SK-N-SH (cell line): ENCODE measurements at regions not wholly inside any gene's neighbourhood (a gene's known extent, or its start where the extent isn't known, plus 50 kb on each side); places are given as distances from the start of the nearest gene placed in this dataset.

Source experiments
- CTCF ChIA-PET: fragments of 300-600, 350-600 bp; formaldehyde crosslinking; extraction: SDS; loops from one replicate; lab custom pipeline; 2021; lab: Yijun Ruan, JAX
- POLR2A ChIA-PET: fragments of 350-600 bp; sonication (Branson Sonifier 250); formaldehyde crosslinking; extraction: SDS; loops from one replicate; lab custom pipeline; 2020; ENCODE audit warnings: antibody characterized with exemption, inconsistent platforms; lab: Yijun Ruan, JAX
- DNase-seq: peaks from one replicate; pipeline ENCODE4 v3.0.0; 2012
- H2AFZ ChIP-seq: fragments of 200-600 bp; sonication (generic); 2 replicates; pipeline ENCODE4 v1.8.1; 2016; ENCODE audit warnings: antibody characterized with exemption, mild to moderate bottlenecking, low read depth
- H3F3A ChIP-seq: fragments of 200-600 bp; sonication (generic); replicated peaks from 2 replicates; pipeline ENCODE3; 2016; ENCODE audit warnings: antibody characterized with exemption, mild to moderate bottlenecking; ENCODE audit not compliant: insufficient read depth
- H3K27ac ChIP-seq, 2 experiments: fragments of 200-500 bp in 1 of 2; fragments of 200-600 bp in 1 of 2; sonication (Bioruptor generic) in 1 of 2; sonication (generic), shearing (Covaris generic) in 1 of 2; 2 replicates each; pipeline versions ENCODE4 v1.5.1 to v1.6.1; 2014 to 2016; ENCODE audit warnings: low read depth in 2 of 2, inconsistent platforms in 1 of 2, low read length in 1 of 2, mild to moderate bottlenecking in 1 of 2, mixed read lengths in 1 of 2
- H3K27me3 ChIP-seq: fragments of 200-600 bp; sonication (generic), shearing (Covaris generic); 2 replicates; pipeline ENCODE4 v1.6.1; 2016; ENCODE audit warnings: mixed run types; ENCODE audit not compliant: insufficient read depth
- H3K36me3 ChIP-seq, 2 experiments: fragments of 200-500 bp in 1 of 2; fragments of 200-600 bp in 1 of 2; sonication (Bioruptor generic) in 1 of 2; sonication (generic) in 1 of 2; replicated peaks in 1 of 2; 2 replicates each; pipeline versions ENCODE3 to v1.5.1; 2014 to 2016; ENCODE audit warnings: low read length in 1 of 2, mild to moderate bottlenecking in 1 of 2; ENCODE audit not compliant: insufficient read depth in 2 of 2, control insufficient read depth in 1 of 2
- H3K4me1 ChIP-seq, 2 experiments: fragments of 200-500 bp in 1 of 2; fragments of 200-600 bp in 1 of 2; sonication (Bioruptor generic) in 1 of 2; sonication (generic), shearing (Covaris generic) in 1 of 2; 2 replicates each; pipeline versions ENCODE4 v1.5.1 to v1.6.1; 2014 to 2016; ENCODE audit warnings: low read depth in 1 of 2, low read length in 1 of 2, mixed run types in 1 of 2; ENCODE audit not compliant: insufficient read depth in 2 of 2, control insufficient read depth in 1 of 2
- H3K4me2 ChIP-seq: fragments of 200-600 bp; sonication (generic), shearing (Covaris generic); 2 replicates; pipeline ENCODE4 v1.6.1; 2017; ENCODE audit warnings: mixed run types
- H3K4me3 ChIP-seq, 2 experiments: fragments of 200-500 bp in 1 of 2; fragments of 200-600 bp in 1 of 2; sonication (Bioruptor generic) in 1 of 2; sonication (generic), shearing (Covaris generic) in 1 of 2; 2 replicates each; pipeline versions ENCODE4 v1.5.1 to v1.8.1; 2014 to 2016; ENCODE audit warnings: low read depth in 2 of 2, inconsistent platforms in 1 of 2, low read length in 1 of 2, mild to moderate bottlenecking in 1 of 2, mixed read lengths in 1 of 2, moderate library complexity in 1 of 2
- H3K79me2 ChIP-seq: fragments of 200-600 bp; sonication (generic); 2 replicates; pipeline ENCODE4 v1.8.1; 2017; ENCODE audit warnings: mild to moderate bottlenecking; ENCODE audit not compliant: insufficient read depth
- H3K9ac ChIP-seq: fragments of 200-600 bp; sonication (generic); 2 replicates; pipeline ENCODE4 v1.6.1; 2017; ENCODE audit warnings: mixed run types
- H3K9me2 ChIP-seq: fragments of 200-600 bp; sonication (generic); 2 replicates; pipeline ENCODE4 v1.6.1; 2017; ENCODE audit warnings: mixed run types
- H3K9me3 ChIP-seq: fragments of 200-600 bp; sonication (generic); 2 replicates; pipeline ENCODE4 v1.6.1; 2017; ENCODE audit warnings: mixed run types, mild to moderate bottlenecking, moderate library complexity
- H4K20me1 ChIP-seq: fragments of 200-600 bp; sonication (generic); 2 replicates; pipeline ENCODE4 v1.6.1; 2017; ENCODE audit warnings: mild to moderate bottlenecking, mixed run types; ENCODE audit not compliant: insufficient read depth
- ELF1 ChIP-seq: IDR thresholded peaks from 2 replicates; pipeline ENCODE4 v1.4.0; 2012
- EP300 ChIP-seq, 2 experiments: IDR thresholded peaks; 2 replicates each; pipeline versions ENCODE4 v1.4.0 to v1.6.1; 2012; ENCODE audit warnings: borderline replicate concordance in 1 of 2, low read depth in 1 of 2, low read length in 1 of 2
- FOSL2 ChIP-seq: IDR thresholded peaks from 2 replicates; pipeline ENCODE4 v1.4.0; 2012; ENCODE audit warnings: low read depth, mild to moderate bottlenecking, moderate library complexity, borderline replicate concordance
- GABPA ChIP-seq: IDR thresholded peaks from 2 replicates; pipeline ENCODE4 v1.4.0; 2012; ENCODE audit warnings: low read depth, mild to moderate bottlenecking
- MXI1 ChIP-seq: IDR thresholded peaks from 2 replicates; pipeline ENCODE4 v1.6.1; 2012; ENCODE audit warnings: mild to moderate bottlenecking, low read depth, low read length, improper control_type of control experiment
- NFIC ChIP-seq: IDR thresholded peaks from 2 replicates; pipeline ENCODE4 v1.4.0; 2012; ENCODE audit warnings: borderline replicate concordance
- POLR2AphosphoS5 ChIP-seq: IDR thresholded peaks from 2 replicates; pipeline ENCODE4 v1.6.1; 2012; ENCODE audit warnings: low read depth, low read length
- RAD21 ChIP-seq: IDR thresholded peaks from 2 replicates; pipeline ENCODE4 v1.6.1; 2012; ENCODE audit warnings: mild to moderate bottlenecking, low read length
- RXRA ChIP-seq: IDR thresholded peaks from 2 replicates; pipeline ENCODE4 v1.4.0; 2012; ENCODE audit warnings: low read depth, mild to moderate bottlenecking, borderline replicate concordance
- SIN3A ChIP-seq: IDR thresholded peaks from 2 replicates; pipeline ENCODE4 v1.6.1; 2012; ENCODE audit warnings: low read depth, mild to moderate bottlenecking, low read length, moderate library complexity, borderline replicate concordance
- SMC3 ChIP-seq: IDR thresholded peaks from 2 replicates; pipeline ENCODE4 v1.6.1; 2012; ENCODE audit warnings: low read depth, low read length, improper control_type of control experiment
- TEAD4 ChIP-seq: IDR thresholded peaks from 2 replicates; pipeline ENCODE4 v1.4.0; 2012; ENCODE audit warnings: mild to moderate bottlenecking, borderline replicate concordance; ENCODE audit not compliant: insufficient read depth
- YY1 ChIP-seq: IDR thresholded peaks from 2 replicates; pipeline ENCODE4 v1.4.0; 2012; ENCODE audit warnings: low read depth, mild to moderate bottlenecking
- WGBS: methylation state at CpG from one replicate; pipeline ENCODE4 v1.1.6; 2017; ENCODE audit warnings: low lambda C conversion rate; 5-methylcytosine and 5-hydroxymethylcytosine counted together
- TF ChIP-seq, protein P1 (sequence below): fragments of 150-350 bp; IDR thresholded peaks from 2 replicates; pipeline ENCODE4 v1.6.1; 2017; ENCODE audit warnings: antibody characterized with exemption, low read length, low read depth, borderline replicate concordance
- TF ChIP-seq, protein P2 (sequence below): IDR thresholded peaks from 2 replicates; pipeline ENCODE4 v1.4.0; 2012; ENCODE audit warnings: low read depth, borderline replicate concordance
- TF ChIP-seq, protein P3 (sequence below): IDR thresholded peaks from 2 replicates; pipeline ENCODE4 v1.4.0; 2012; ENCODE audit warnings: low read depth
- TF ChIP-seq, protein P4 (sequence below): fragments of 200-600 bp; sonication (generic); IDR thresholded peaks from 2 replicates; pipeline ENCODE4 v1.6.1; 2017; ENCODE audit warnings: antibody characterized with exemption, mild to moderate bottlenecking, moderate library complexity
- TF ChIP-seq, protein P5 (sequence below): IDR thresholded peaks from 2 replicates; pipeline ENCODE4 v1.4.0; 2012; ENCODE audit warnings: low read depth, borderline replicate concordance

DNA sequence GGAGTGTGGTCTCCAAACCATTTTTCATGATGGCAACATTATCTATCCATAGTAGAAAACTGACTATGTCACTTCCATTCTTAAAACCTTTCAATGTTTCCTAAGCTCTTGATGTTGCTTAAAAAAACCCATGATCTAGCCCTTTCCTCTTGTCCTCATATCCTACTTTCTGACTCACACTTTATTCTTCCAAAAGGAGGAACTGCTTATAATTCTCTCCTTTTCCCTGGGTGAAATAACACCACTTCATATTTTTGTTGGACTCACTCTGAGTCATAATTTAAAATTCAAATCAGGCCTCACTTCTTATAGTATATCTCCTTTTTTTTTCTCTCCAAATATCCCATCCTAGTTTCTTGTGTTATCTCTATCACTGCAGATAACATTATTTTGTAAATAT is 513.9 kb downstream of the MAN2A1 start:
- H3K9ac ChIP-seq = no peak overlapping the region
- no peak overlapping the region for H3K4me3 ChIP-seq
- no peak overlapping the region for H2AFZ ChIP-seq
- no peaks in the 10 kb centered on the region for H4K20me1 ChIP-seq
- CTCF ChIA-PET = no interaction called here
- POLR2A ChIA-PET = no interaction called here
- DNase-seq = no peak
- no peaks in the 10 kb centered on the region for H3K4me1 ChIP-seq
- H3K4me2 ChIP-seq = no peak overlapping the region
- H3K27ac ChIP-seq = no peak overlapping the region
- no peaks in the 10 kb centered on the region for H3F3A ChIP-seq
- H3K9me3 ChIP-seq = no peaks in the 10 kb centered on the region
- H3K9me2 ChIP-seq = no peaks in the 10 kb centered on the region
- H3K79me2 ChIP-seq = no peaks in the 10 kb centered on the region
- no peaks in the 10 kb centered on the region for H3K27me3 ChIP-seq
- no peaks in the 10 kb centered on the region for H3K36me3 ChIP-seq
- TF ChIP-seq POLR2AphosphoS5 (no peak), ELF1 (no peak), RXRA (no peak), MXI1 (no peak), YY1 (no peak)
- TF ChIP-seq, protein P1, sequence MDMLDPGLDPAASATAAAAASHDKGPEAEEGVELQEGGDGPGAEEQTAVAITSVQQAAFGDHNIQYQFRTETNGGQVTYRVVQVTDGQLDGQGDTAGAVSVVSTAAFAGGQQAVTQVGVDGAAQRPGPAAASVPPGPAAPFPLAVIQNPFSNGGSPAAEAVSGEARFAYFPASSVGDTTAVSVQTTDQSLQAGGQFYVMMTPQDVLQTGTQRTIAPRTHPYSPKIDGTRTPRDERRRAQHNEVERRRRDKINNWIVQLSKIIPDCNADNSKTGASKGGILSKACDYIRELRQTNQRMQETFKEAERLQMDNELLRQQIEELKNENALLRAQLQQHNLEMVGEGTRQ = no peak
- TF ChIP-seq, protein P2, sequence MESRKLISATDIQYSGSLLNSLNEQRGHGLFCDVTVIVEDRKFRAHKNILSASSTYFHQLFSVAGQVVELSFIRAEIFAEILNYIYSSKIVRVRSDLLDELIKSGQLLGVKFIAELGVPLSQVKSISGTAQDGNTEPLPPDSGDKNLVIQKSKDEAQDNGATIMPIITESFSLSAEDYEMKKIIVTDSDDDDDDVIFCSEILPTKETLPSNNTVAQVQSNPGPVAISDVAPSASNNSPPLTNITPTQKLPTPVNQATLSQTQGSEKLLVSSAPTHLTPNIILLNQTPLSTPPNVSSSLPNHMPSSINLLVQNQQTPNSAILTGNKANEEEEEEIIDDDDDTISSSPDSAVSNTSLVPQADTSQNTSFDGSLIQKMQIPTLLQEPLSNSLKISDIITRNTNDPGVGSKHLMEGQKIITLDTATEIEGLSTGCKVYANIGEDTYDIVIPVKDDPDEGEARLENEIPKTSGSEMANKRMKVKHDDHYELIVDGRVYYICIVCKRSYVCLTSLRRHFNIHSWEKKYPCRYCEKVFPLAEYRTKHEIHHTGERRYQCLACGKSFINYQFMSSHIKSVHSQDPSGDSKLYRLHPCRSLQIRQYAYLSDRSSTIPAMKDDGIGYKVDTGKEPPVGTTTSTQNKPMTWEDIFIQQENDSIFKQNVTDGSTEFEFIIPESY = no peak
- TF ChIP-seq, protein P3, sequence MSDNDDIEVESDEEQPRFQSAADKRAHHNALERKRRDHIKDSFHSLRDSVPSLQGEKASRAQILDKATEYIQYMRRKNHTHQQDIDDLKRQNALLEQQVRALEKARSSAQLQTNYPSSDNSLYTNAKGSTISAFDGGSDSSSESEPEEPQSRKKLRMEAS = no peak
- TF ChIP-seq, protein P4, sequence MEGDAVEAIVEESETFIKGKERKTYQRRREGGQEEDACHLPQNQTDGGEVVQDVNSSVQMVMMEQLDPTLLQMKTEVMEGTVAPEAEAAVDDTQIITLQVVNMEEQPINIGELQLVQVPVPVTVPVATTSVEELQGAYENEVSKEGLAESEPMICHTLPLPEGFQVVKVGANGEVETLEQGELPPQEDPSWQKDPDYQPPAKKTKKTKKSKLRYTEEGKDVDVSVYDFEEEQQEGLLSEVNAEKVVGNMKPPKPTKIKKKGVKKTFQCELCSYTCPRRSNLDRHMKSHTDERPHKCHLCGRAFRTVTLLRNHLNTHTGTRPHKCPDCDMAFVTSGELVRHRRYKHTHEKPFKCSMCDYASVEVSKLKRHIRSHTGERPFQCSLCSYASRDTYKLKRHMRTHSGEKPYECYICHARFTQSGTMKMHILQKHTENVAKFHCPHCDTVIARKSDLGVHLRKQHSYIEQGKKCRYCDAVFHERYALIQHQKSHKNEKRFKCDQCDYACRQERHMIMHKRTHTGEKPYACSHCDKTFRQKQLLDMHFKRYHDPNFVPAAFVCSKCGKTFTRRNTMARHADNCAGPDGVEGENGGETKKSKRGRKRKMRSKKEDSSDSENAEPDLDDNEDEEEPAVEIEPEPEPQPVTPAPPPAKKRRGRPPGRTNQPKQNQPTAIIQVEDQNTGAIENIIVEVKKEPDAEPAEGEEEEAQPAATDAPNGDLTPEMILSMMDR = no peak

DNA sequence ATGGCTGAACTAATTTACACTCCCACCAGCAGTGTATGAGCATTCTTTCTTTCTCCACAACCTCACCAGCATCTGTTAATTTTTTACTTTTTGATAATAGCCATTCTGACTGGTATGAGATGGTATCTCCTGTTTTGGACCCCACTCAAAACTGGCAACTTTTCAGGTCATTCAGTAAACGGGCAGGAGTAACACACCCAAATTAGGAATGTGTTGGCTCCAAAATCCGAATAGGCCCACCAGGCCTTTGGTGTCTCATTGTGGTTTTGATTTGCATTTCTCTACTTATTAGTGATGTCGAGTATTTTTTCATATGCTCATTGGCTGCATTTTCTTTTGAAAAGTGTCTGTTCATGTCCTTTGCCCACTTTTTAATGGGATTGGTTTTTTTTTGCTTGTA is 517.1 kb downstream of the TMEM232 start:
- no peak overlapping the region for H3K9ac ChIP-seq
- CTCF ChIA-PET = no interaction called here
- H3K36me3 ChIP-seq = no peaks in the 10 kb centered on the region
- no peak for TF ChIP-seq YY1
- no peak for TF ChIP-seq NFIC
- TF ChIP-seq, protein P5, sequence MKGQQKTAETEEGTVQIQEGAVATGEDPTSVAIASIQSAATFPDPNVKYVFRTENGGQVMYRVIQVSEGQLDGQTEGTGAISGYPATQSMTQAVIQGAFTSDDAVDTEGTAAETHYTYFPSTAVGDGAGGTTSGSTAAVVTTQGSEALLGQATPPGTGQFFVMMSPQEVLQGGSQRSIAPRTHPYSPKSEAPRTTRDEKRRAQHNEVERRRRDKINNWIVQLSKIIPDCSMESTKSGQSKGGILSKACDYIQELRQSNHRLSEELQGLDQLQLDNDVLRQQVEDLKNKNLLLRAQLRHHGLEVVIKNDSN = no peak
- TF ChIP-seq, protein P4 = no peak
- no peak for TF ChIP-seq RAD21
- no peak for TF ChIP-seq FOSL2
- no peak for TF ChIP-seq SIN3A
- no peak for TF ChIP-seq MXI1
- TF ChIP-seq, protein P1 = no peak
- no peak for TF ChIP-seq TEAD4
- no peak for TF ChIP-seq SMC3
- TF ChIP-seq GABPA = no peak
- no peak for TF ChIP-seq EP300 (IDR thresholded peaks at IDR 0.05; ENCODE audit: borderline replicate concordance in 1 of 2, low read depth in 1 of 2, low read length in 1 of 2)
- TF ChIP-seq, all 33 proteins: peak for 0
- no peak overlapping the region for H3K4me2 ChIP-seq
- DNase-seq = no peak
- no peaks in the 10 kb centered on the region for H3K79me2 ChIP-seq
- POLR2A ChIA-PET = no interaction called here
- H3K4me1 ChIP-seq = no peaks in the 10 kb centered on the region
- H3F3A ChIP-seq = no peaks in the 10 kb centered on the region
- H3K4me3 ChIP-seq = no peak overlapping the region
- no peak overlapping the region for H2AFZ ChIP-seq
- 10% methylated on average over 3 of the region's 3 CpGs for WGBS
- H3K9me3 ChIP-seq = no peaks in the 10 kb centered on the region
- H3K27me3 ChIP-seq = no peaks in the 10 kb centered on the region
- no peak overlapping the region for H3K27ac ChIP-seq
- H4K20me1 ChIP-seq = no peaks in the 10 kb centered on the region
- H3K9me2 ChIP-seq = no peaks in the 10 kb centered on the region
